Coronary artery (tissue), 2 donors: ENCODE measurements at regions not wholly inside any gene's neighbourhood (a gene's known extent, or its start where the extent isn't known, plus 50 kb on each side); places are given as distances from the start of the nearest gene placed in this dataset.

Source experiments
- DNase-seq: peaks from one replicate; pipeline ENCODE4 v3.0.0-alpha.2; 2017; ENCODE audit warnings: low spot score
- H3K27ac ChIP-seq, 2 donors: fragments of 200-600 bp; sonication (generic); one replicate each; pipeline ENCODE4 v1.5.1; 2016 to 2019
- H3K4me3 ChIP-seq: fragments of 200-600 bp; sonication (generic); 2 replicates; pipeline ENCODE4 v1.5.1; 2016; ENCODE audit warnings: mild to moderate bottlenecking, moderate library complexity
- TF ChIP-seq, protein P1 (sequence below): fragments of 200-600 bp; sonication (generic); IDR thresholded peaks from one replicate; pipeline ENCODE4 v1.5.1; 2019; ENCODE audit warnings: antibody characterized with exemption

DNA sequence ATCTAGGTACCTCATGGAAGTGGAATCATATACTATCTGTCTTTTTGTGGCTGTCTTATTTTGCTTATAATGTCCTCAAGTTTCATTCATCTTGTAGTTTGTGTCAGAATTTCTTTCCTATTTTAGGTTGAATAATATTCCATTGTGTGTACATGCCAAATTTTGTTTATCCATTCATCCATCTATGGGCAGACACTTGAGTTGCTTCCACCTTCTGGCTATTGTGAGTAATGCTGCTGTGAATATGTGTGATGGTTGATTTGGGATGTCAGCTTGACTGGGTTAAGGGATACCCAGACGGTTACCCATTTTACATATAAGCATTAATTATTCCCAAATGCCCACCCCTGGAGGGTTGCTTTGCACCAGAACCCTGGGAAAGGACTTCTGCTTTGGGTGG is 477.5 kb downstream of the PTPRU start:
- Histone ChIP-seq H3K4me3 (no peak overlapping the region), H3K27ac (no peak overlapping the region)
- no peak for DNase-seq
- TF ChIP-seq, protein P1, sequence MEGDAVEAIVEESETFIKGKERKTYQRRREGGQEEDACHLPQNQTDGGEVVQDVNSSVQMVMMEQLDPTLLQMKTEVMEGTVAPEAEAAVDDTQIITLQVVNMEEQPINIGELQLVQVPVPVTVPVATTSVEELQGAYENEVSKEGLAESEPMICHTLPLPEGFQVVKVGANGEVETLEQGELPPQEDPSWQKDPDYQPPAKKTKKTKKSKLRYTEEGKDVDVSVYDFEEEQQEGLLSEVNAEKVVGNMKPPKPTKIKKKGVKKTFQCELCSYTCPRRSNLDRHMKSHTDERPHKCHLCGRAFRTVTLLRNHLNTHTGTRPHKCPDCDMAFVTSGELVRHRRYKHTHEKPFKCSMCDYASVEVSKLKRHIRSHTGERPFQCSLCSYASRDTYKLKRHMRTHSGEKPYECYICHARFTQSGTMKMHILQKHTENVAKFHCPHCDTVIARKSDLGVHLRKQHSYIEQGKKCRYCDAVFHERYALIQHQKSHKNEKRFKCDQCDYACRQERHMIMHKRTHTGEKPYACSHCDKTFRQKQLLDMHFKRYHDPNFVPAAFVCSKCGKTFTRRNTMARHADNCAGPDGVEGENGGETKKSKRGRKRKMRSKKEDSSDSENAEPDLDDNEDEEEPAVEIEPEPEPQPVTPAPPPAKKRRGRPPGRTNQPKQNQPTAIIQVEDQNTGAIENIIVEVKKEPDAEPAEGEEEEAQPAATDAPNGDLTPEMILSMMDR, result no peak

DNA sequence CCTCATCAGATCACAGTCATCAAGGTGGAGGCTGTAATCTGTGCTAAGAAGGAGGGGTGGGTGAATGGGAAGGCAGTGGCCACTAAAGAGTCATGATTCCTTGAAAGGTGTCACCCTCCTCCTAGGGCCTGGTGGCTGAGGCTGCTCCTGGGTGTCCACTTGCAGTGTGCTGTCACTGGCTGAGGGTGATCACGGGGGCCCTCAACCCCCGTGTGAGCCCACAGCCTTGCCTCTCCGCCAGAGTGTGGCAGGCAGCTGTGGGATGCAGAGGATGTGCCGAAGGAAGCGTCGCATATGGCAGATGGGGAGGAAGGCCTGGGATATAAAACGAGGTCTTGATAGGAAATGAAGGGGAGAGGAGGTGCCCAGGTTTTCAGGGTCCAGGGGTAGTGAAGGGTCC is 476.5 kb downstream of the PTPRU start:
- no peak for DNase-seq
- TF ChIP-seq, protein P1, result no peak
- Histone ChIP-seq H3K27ac (peak overlapping the region in 1 of 2 donors; percentile 62), H3K4me3 (no peak overlapping the region)

DNA sequence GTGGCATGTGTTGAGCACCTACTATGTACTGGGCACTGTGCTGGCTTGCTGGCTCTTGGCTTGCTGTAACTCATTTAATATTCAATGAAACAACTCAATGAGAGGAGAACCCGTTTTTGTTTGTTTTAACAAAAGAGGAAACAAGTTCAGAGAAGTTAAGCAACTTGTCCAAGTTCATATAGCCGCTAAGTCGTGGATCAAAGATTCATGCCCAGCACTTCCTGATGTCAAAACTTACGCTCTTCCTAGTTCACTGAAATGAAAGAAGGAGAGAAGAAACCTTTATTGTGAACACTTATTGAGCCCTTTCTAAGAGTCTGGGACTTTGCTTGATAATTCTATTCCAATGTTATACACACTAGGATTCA is 475.9 kb downstream of the PTPRU start:
- TF ChIP-seq, protein P1, result no peak
- no peak overlapping the region for H3K4me3 ChIP-seq
- H3K27ac ChIP-seq, result peak overlapping the region in 1 of 2 donors; percentile 62
- no peak for DNase-seq

DNA sequence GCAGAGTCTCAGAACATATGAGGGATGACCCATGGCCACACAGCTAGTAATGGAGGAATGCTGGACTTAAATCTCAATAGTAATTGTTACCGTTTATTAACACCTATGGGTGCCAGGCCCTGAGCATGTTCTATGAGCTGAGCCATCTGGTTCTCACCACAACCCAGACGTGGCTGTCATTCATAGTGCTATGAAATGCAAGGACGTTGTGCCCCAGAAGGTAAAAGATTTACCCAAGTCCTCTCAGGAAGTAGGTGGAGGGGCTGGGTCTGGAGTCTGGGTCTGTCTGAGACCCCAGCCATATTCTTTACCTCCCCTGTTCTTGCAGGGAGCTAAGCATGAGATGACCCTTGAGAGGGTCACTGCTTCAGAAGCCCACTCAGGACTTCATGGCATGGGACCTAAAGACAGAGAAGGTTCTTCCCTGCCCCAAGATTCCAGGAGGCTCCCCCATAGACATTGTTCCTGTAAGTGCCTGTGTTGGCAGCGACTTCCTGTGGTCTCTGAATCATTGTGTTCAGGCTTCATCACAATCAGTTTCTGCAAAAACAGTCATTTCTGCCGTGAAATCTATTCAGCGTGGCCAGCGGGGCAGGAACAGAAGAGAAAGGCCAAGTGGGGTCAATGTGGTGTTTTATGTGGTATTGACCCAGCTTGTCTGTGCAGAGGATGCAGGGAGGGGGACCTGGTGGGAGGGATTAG is 475.4 kb downstream of the PTPRU start:
- TF ChIP-seq, protein P1, result no peak
- peak overlapping the region in 1 of 2 donors; percentile 57 for H3K27ac ChIP-seq

DNA sequence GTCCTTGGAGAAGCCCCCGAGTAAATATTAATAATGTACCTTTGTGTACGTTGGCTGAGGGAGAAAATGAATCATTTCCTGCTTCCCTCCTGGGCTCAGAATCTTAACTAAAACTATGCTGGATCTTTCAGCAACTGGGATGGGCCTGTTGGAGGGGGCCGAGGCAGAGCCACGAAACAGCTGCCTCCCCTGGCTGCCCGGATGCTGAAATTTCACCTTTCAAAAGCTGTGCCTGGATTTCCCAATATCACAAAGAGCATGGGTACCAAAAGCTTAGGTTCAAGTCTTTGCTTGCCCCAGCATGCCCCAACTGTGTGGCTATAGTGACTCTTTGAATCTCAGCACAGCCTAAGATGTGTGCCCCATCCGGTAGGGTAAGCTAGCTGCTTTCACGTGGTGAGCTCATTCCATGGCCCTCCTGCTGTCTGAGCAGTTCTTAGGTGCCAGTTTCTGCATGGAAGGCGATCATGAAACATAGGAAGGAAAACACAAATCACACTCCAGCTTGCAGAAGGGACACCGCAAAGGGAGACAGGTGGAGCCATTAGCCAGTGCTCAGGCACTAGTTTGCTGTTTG is 473.5 kb downstream of the PTPRU start:
- TF ChIP-seq, protein P1, result no peak
- H3K27ac ChIP-seq, result peak overlapping the region in 1 of 2 donors; percentile 28
- no peak for DNase-seq
- H3K4me3 ChIP-seq, result no peak overlapping the region

More for the DNA sequence above, 475.4 kb downstream of the PTPRU start:
- no peak for DNase-seq
- no peak overlapping the region for H3K4me3 ChIP-seq

DNA sequence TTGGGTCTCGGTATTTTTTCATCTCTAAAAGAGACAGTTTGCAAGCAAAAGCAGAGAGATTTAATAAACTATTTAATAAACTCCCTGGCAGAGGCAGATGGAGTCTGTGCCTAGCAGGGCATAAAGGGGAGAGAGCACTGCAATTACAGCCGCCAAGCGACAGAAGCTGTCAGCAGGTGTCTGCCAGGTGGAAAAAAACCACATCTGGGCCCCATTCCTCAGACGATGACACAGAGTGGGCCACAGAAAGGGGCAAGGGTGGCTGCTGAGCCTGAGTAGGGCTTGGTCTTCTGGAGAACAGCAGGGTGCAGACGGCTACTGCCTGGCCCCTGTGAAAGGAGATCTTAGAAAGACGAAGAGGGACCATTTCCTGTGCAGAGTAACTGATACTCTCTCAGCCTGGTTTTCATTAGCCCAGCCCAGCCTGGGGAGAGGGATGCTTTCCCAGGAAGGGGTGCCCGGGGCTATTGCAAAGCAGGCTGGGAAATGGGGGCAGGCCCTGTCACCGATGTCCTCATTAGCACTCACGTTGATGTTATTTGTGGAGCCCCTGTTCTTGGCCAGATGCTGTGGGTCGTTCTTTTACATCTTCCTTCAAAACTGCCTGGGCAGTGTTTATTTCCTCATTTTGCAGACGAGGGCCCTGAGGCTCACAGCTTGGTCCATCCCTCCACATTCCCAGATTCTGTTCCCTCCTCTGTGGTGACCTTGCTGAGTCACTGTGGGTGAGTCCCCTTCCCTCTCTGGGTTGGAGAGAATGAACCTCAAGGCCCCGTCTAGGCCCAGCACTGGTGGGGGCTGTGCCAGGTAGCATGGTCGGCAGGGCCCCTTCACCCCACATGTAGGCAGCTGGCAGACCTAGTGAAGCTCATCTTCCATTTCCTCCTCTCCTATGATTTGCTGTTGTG is 472.7 kb downstream of the PTPRU start:
- Histone ChIP-seq H3K27ac (no peak overlapping the region), H3K4me3 (no peak overlapping the region)
- DNase-seq, result no peak
- TF ChIP-seq, protein P1, result no peak
